A549 (cell line): ENCODE measurements at regions not wholly inside any gene's neighbourhood (a gene's known extent, or its start where the extent isn't known, plus 50 kb on each side); places are given as distances from the start of the nearest gene placed in this dataset.

Source experiments
- CTCF ChIP-seq: fragments of >200 bp; sonication (Bioruptor Twin); formaldehyde crosslinking; IDR thresholded peaks from 3 replicates; pipeline ENCODE4 v1.5.1; 2016
- ESRRA ChIP-seq: fragments of 150-350 bp; IDR thresholded peaks from 2 replicates; pipeline ENCODE4 v1.6.1; 2014; ENCODE audit warnings: mild to moderate bottlenecking, low read length, borderline replicate concordance
- MAX ChIP-seq: IDR thresholded peaks from 2 replicates; pipeline ENCODE4 v1.6.1; 2012
- NR3C1 ChIP-seq: fragments of >200 bp; sonication (Bioruptor Twin); formaldehyde crosslinking; IDR thresholded peaks from 3 replicates; pipeline ENCODE4 v1.6.1; 2017
- POLR2A ChIP-seq: IDR thresholded peaks from 2 replicates; pipeline ENCODE4 v1.6.1; 2012; ENCODE audit warnings: mild to moderate bottlenecking, low read length
- USF2 ChIP-seq: fragments of 450-650 bp; IDR thresholded peaks from 2 replicates; pipeline ENCODE4 v1.6.1; 2014; ENCODE audit warnings: antibody characterized with exemption

- TF ChIP-seq CTCF (no peak), ESRRA (no peak), USF2 (no peak), POLR2A (no peak), NR3C1 (no peak), MAX (no peak)
These were observed 87.8 kb upstream of the ASCC3 start for GRCh38 chr6:100968949-100969348.
